ENCODE measurements at regions not wholly inside any gene's neighbourhood (a gene's known extent, or its start where the extent isn't known, plus 50 kb on each side); places are given as distances from the start of the nearest gene placed in this dataset.
A peak's percentile ranks its signal among the peaks of the same experiment; 100 is the strongest.

- DNase-seq (ENCODE audit: low read depth, low spot score), result no peak
Observed at GRCh38 chr5:68745448-68745847, 348.4 kb upstream of the SLC30A5 start.

GRCh38 chr5:68746220-68746619 is 347.6 kb upstream of the SLC30A5 start:
- no peak for DNase-seq (ENCODE audit: low read depth, low spot score)

GRCh38 chr5:68746643-68747420 is 347.0 kb upstream of the SLC30A5 start:
- DNase-seq (ENCODE audit: low read depth, low spot score), result no peak

- no peak for DNase-seq (ENCODE audit: low read depth, low spot score)
Observed at GRCh38 chr5:68747521-68747920, 346.3 kb upstream of the SLC30A5 start.

- DNase-seq (ENCODE audit: low read depth, low spot score), result no peak
Observed at GRCh38 chr5:68748101-68748500, 345.7 kb upstream of the SLC30A5 start.

GRCh38 chr5:68749077-68749476 is 344.7 kb upstream of the SLC30A5 start:
- DNase-seq (ENCODE audit: low read depth, low spot score), result no peak

GRCh38 chr5:68749631-68750030 is 344.2 kb upstream of the SLC30A5 start:
- DNase-seq (ENCODE audit: low read depth, low spot score), result no peak

- DNase-seq (ENCODE audit: low read depth, low spot score), result no peak
Observed at GRCh38 chr5:68751661-68752060, 342.2 kb upstream of the SLC30A5 start.

- no peak for DNase-seq (ENCODE audit: low read depth, low spot score)
Observed at GRCh38 chr5:68754536-68754935, 339.3 kb upstream of the SLC30A5 start.

- no peak for DNase-seq (ENCODE audit: low read depth, low spot score)
Observed at GRCh38 chr5:68755293-68755692, 338.5 kb upstream of the SLC30A5 start.

GRCh38 chr5:68757006-68757405 is 336.8 kb upstream of the SLC30A5 start:
- no peak for DNase-seq (ENCODE audit: low read depth, low spot score)

- no peak for DNase-seq (ENCODE audit: low read depth, low spot score)
Observed at GRCh38 chr5:68757626-68758212, 336.1 kb upstream of the SLC30A5 start.

GRCh38 chr5:68759593-68759992 is 334.2 kb upstream of the SLC30A5 start:
- no peak for DNase-seq (ENCODE audit: low read depth, low spot score)

- no peak for DNase-seq (ENCODE audit: low read depth, low spot score)
Observed at GRCh38 chr5:68762201-68762600, 331.6 kb upstream of the SLC30A5 start.

GRCh38 chr5:68766952-68767464 is 326.8 kb upstream of the SLC30A5 start:
- no peak for DNase-seq (ENCODE audit: low read depth, low spot score)

- DNase-seq (ENCODE audit: low read depth, low spot score), result peak; percentile 10
Observed at GRCh38 chr5:68770551-68770950, 323.3 kb upstream of the SLC30A5 start.

- DNase-seq (ENCODE audit: low read depth, low spot score), result no peak
Observed at GRCh38 chr5:68771221-68771620, 322.6 kb upstream of the SLC30A5 start.

GRCh38 chr5:68771732-68772131 is 322.1 kb upstream of the SLC30A5 start:
- DNase-seq (ENCODE audit: low read depth, low spot score), result no peak

- DNase-seq (ENCODE audit: low read depth, low spot score), result no peak
Observed at GRCh38 chr5:68776381-68776780, 317.4 kb upstream of the SLC30A5 start.

- no peak for DNase-seq (ENCODE audit: low read depth, low spot score)
Observed at GRCh38 chr5:68777135-68777534, 316.7 kb upstream of the SLC30A5 start.

GRCh38 chr5:68778484-68778883 is 315.3 kb upstream of the SLC30A5 start:
- DNase-seq (ENCODE audit: low read depth, low spot score), result no peak

- no peak for DNase-seq (ENCODE audit: low read depth, low spot score)
Observed at GRCh38 chr5:68780299-68780955, 313.4 kb upstream of the SLC30A5 start.

- DNase-seq (ENCODE audit: low read depth, low spot score), result no peak
Observed at GRCh38 chr5:68793074-68793473, 300.7 kb upstream of the SLC30A5 start.
